Occipital lobe (tissue), 1 donor: ENCODE measurements at regions not wholly inside any gene's neighbourhood (a gene's known extent, or its start where the extent isn't known, plus 50 kb on each side); places are given as distances from the start of the nearest gene placed in this dataset.
"Not testable (repeated sequence)": the region's sequence is repeated elsewhere in the genome, so short reads cannot be mapped to it uniquely, and the experiment has no call there.

ENCODE experiments used
- DNase-seq: peaks from one replicate; lab custom pipeline; 2025; lab: John Stamatoyannopoulos, UW

- DNase-seq: no peak
Observed at GRCh38 chr3:177357352-177358090, 160.2 kb upstream of the TBL1XR1 start.

GRCh38 chr3:177358091-177358976 is 161.1 kb upstream of the TBL1XR1 start:
- DNase-seq: peak; percentile 22

- no peak for DNase-seq
Observed at GRCh38 chr3:177358977-177359592, 161.8 kb upstream of the TBL1XR1 start.

- peak; percentile 89 for DNase-seq
Observed at GRCh38 chr3:177359593-177360357, 162.5 kb upstream of the TBL1XR1 start.

- DNase-seq: no peak
Observed at GRCh38 chr3:177361081-177361938, 164.0 kb upstream of the TBL1XR1 start.

- no peak for DNase-seq
Observed at GRCh38 chr3:177362626-177363025, 165.3 kb upstream of the TBL1XR1 start.

GRCh38 chr3:177364236-177364635 is 167.0 kb upstream of the TBL1XR1 start:
- DNase-seq: no peak

GRCh38 chr3:177365294-177365693 is 168.0 kb upstream of the TBL1XR1 start:
- not testable (repeated sequence) for DNase-seq

- no peak for DNase-seq
Observed at GRCh38 chr3:177367788-177368187, 170.5 kb upstream of the TBL1XR1 start.

GRCh38 chr3:177370246-177370822 is 173.1 kb upstream of the TBL1XR1 start:
- DNase-seq: no peak

- DNase-seq: no peak
Observed at GRCh38 chr3:177371146-177371545, 173.9 kb upstream of the TBL1XR1 start.

GRCh38 chr3:177371888-177372287 is 174.6 kb upstream of the TBL1XR1 start:
- no peak for DNase-seq

- no peak for DNase-seq
Observed at GRCh38 chr3:177374323-177374722, 177.0 kb upstream of the TBL1XR1 start.

- no peak for DNase-seq
Observed at GRCh38 chr3:177375316-177375715, 178.0 kb upstream of the TBL1XR1 start.

GRCh38 chr3:177377166-177377565 is 179.9 kb upstream of the TBL1XR1 start:
- DNase-seq: no peak

- DNase-seq: no peak
Observed at GRCh38 chr3:177378168-177378567, 180.9 kb upstream of the TBL1XR1 start.

GRCh38 chr3:177379045-177379444 is 181.8 kb upstream of the TBL1XR1 start:
- DNase-seq: no peak

GRCh38 chr3:177381070-177381469 is 183.8 kb upstream of the TBL1XR1 start:
- DNase-seq: no peak

- no peak for DNase-seq
Observed at GRCh38 chr3:177382944-177383343, 185.7 kb upstream of the TBL1XR1 start.

- no peak for DNase-seq
Observed at GRCh38 chr3:177385186-177385585, 187.9 kb upstream of the TBL1XR1 start.
